Nephron (organoid): ENCODE measurements at regions not wholly inside any gene's neighbourhood (a gene's known extent, or its start where the extent isn't known, plus 50 kb on each side); places are given as distances from the start of the nearest gene placed in this dataset.

Experiments used
- H3K27ac Mint-ChIP-seq, 3 experiments: 2 replicates each; pipeline ENCODE4 v1.8.0; 2020; ENCODE audit warnings: mixed read lengths in 3 of 3, mild to moderate bottlenecking in 2 of 3, moderate library complexity in 1 of 3
- H3K27me3 Mint-ChIP-seq: 2 replicates; pipeline ENCODE4 v1.8.0; 2021; ENCODE audit warnings: low read depth, mild to moderate bottlenecking, moderate library complexity, mixed read lengths
- H3K36me3 Mint-ChIP-seq: 2 replicates; pipeline ENCODE4 v1.8.0; 2020; ENCODE audit warnings: low read depth, mixed read lengths
- H3K4me1 Mint-ChIP-seq: 2 replicates; pipeline ENCODE4 v1.8.0; 2020; ENCODE audit warnings: mixed read lengths
- H3K4me3 Mint-ChIP-seq, 3 experiments: 2 replicates each; pipeline ENCODE4 v1.8.0; 2020; ENCODE audit warnings: mild to moderate bottlenecking in 3 of 3, mixed read lengths in 3 of 3, moderate library complexity in 2 of 3
- H3K9me3 Mint-ChIP-seq: 2 replicates; pipeline ENCODE4 v1.8.0; 2020; ENCODE audit warnings: mixed read lengths
- CTCF ChIP-seq, 3 experiments: fragments of 200-600 bp; sonication (generic); IDR thresholded peaks; one replicate each; pipeline ENCODE4 v1.5.0; 2021; ENCODE audit warnings: antibody characterized with exemption in 3 of 3; ENCODE audit not compliant: unreplicated experiment in 3 of 3

GRCh38 chr10:52658112-52658511 is 114.5 kb downstream of the MBL2 start:
- no peaks in the 10 kb centered on the region for H3K36me3 Mint-ChIP-seq
- no peaks in the 10 kb centered on the region for H3K4me1 Mint-ChIP-seq
- TF ChIP-seq CTCF (IDR thresholded peaks at IDR 0.05; ENCODE audit: unreplicated experiment in 3 of 3): no peak

GRCh38 chr10:52659085-52659484 is 113.5 kb downstream of the MBL2 start:
- Mint-ChIP-seq H3K4me1 (no peaks in the 10 kb centered on the region), H3K27me3 (no peaks in the 10 kb centered on the region), H3K36me3 (no peaks in the 10 kb centered on the region), H3K27ac (no peak overlapping the region), H3K4me3 (no peak overlapping the region), H3K9me3 (no peaks in the 10 kb centered on the region)
- no peak for TF ChIP-seq CTCF (IDR thresholded peaks at IDR 0.05; ENCODE audit: unreplicated experiment in 3 of 3)

More at GRCh38 chr10:52658112-52658511, 114.5 kb downstream of the MBL2 start:
- H3K4me3 Mint-ChIP-seq: no peak overlapping the region
- peak overlapping the region in 1 of 3 experiments; percentile 69 for H3K27ac Mint-ChIP-seq
- H3K9me3 Mint-ChIP-seq: no peaks in the 10 kb centered on the region
- H3K27me3 Mint-ChIP-seq: no peaks in the 10 kb centered on the region

GRCh38 chr10:52662256-52662655 is 110.3 kb downstream of the MBL2 start:
- Mint-ChIP-seq H3K4me1 (no peaks in the 10 kb centered on the region), H3K27ac (peak overlapping the region in 1 of 3 experiments; percentile 68)
- no peak for TF ChIP-seq CTCF (IDR thresholded peaks at IDR 0.05; ENCODE audit: unreplicated experiment in 3 of 3)

GRCh38 chr10:52663161-52663560 is 109.4 kb downstream of the MBL2 start:
- no peak overlapping the region for H3K4me3 Mint-ChIP-seq
- no peaks in the 10 kb centered on the region for H3K36me3 Mint-ChIP-seq
- H3K4me1 Mint-ChIP-seq: no peaks in the 10 kb centered on the region
- H3K27ac Mint-ChIP-seq: peak overlapping the region in 1 of 3 experiments; percentile 12
- peaks cover 12% of the 10 kb centered on the region for H3K9me3 Mint-ChIP-seq
- no peaks in the 10 kb centered on the region for H3K27me3 Mint-ChIP-seq
- no peak for TF ChIP-seq CTCF (IDR thresholded peaks at IDR 0.05; ENCODE audit: unreplicated experiment in 3 of 3)

More at GRCh38 chr10:52662256-52662655, 110.3 kb downstream of the MBL2 start:
- Mint-ChIP-seq H3K27me3 (no peaks in the 10 kb centered on the region), H3K36me3 (no peaks in the 10 kb centered on the region), H3K4me3 (no peak overlapping the region), H3K9me3 (peaks cover 12% of the 10 kb centered on the region)

- Mint-ChIP-seq H3K27me3 (no peaks in the 10 kb centered on the region), H3K4me3 (no peak overlapping the region), H3K27ac (no peak overlapping the region), H3K36me3 (no peaks in the 10 kb centered on the region), H3K4me1 (no peaks in the 10 kb centered on the region), H3K9me3 (peaks cover 12% of the 10 kb centered on the region)
- TF ChIP-seq CTCF (IDR thresholded peaks at IDR 0.05; ENCODE audit: unreplicated experiment in 3 of 3): no peak
Observed at GRCh38 chr10:52664629-52665028, 108.0 kb downstream of the MBL2 start.

GRCh38 chr10:52665821-52666220 is 106.8 kb downstream of the MBL2 start:
- H3K4me3 Mint-ChIP-seq: no peak overlapping the region

More at GRCh38 chr10:52665821-52666220, 106.8 kb downstream of the MBL2 start:
- no peak for TF ChIP-seq CTCF (IDR thresholded peaks at IDR 0.05; ENCODE audit: unreplicated experiment in 3 of 3)
- Mint-ChIP-seq H3K27me3 (no peaks in the 10 kb centered on the region), H3K36me3 (no peaks in the 10 kb centered on the region), H3K27ac (no peak overlapping the region), H3K4me1 (no peaks in the 10 kb centered on the region), H3K9me3 (peaks cover 12% of the 10 kb centered on the region)
